HUES6 (cell line): ENCODE measurements at regions not wholly inside any gene's neighbourhood (a gene's known extent, or its start where the extent isn't known, plus 50 kb on each side); places are given as distances from the start of the nearest gene placed in this dataset.

Experiments
- H3K27ac ChIP-seq: 2 replicates; pipeline ENCODE4 v1.7.0; 2013; ENCODE audit warnings: low read depth, mild to moderate bottlenecking, low read length, inconsistent platforms
- H3K27me3 ChIP-seq: 2 replicates; pipeline ENCODE4 v1.6.1; 2013; ENCODE audit warnings: low read length; ENCODE audit not compliant: control insufficient read depth, insufficient read depth
- H3K36me3 ChIP-seq: 2 replicates; pipeline ENCODE4 v1.6.1; 2013; ENCODE audit warnings: low read length; ENCODE audit not compliant: control insufficient read depth, insufficient read depth
- H3K4me1 ChIP-seq: 2 replicates; pipeline ENCODE4 v1.6.1; 2013; ENCODE audit warnings: low read length; ENCODE audit not compliant: control insufficient read depth, insufficient read depth
- H3K4me3 ChIP-seq: 2 replicates; pipeline ENCODE4 v1.5.1; 2013; ENCODE audit warnings: low read depth, low read length
- H3K9ac ChIP-seq: one replicate; pipeline ENCODE4 v1.6.1; 2013; ENCODE audit warnings: mild to moderate bottlenecking, low read length
- H3K9me3 ChIP-seq: 2 replicates; pipeline ENCODE4 v1.6.1; 2013; ENCODE audit warnings: low read depth, low read length; ENCODE audit not compliant: control insufficient read depth, insufficient read depth

DNA sequence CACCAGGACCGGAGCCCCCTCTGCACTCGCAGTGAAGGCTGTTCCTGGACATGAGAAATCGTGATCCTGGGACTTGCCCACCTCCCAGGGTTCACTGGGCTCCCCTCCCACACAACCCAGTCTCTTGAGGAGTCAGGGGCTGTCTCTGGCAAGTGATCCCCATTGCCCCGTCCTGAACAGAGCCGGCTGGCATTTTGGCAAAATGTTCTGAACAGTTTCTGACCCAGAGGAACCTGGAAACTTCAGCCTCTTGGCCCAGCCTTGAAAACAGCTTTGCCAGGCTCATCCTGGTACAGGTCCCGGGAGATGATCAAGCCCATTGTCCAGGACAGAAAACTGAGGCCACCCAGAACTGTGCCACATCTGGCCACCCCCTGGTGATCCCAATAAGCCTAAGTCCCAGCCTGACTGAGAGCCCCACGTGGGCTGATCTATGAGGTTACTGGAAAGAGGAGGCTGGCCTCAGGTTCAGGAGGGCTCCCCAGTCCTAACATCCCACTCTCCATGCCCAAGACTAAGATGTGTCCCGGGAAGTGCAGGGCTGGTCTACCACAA, 115.7 kb downstream of the OAT start:
- Histone ChIP-seq H3K4me3 (no peak overlapping the region), H3K9me3 (peaks cover 28% of the 10 kb centered on the region), H3K4me1 (no peaks in the 10 kb centered on the region), H3K27me3 (no peaks in the 10 kb centered on the region), H3K36me3 (no peaks in the 10 kb centered on the region), H3K27ac (no peak overlapping the region), H3K9ac (no peak overlapping the region)

DNA sequence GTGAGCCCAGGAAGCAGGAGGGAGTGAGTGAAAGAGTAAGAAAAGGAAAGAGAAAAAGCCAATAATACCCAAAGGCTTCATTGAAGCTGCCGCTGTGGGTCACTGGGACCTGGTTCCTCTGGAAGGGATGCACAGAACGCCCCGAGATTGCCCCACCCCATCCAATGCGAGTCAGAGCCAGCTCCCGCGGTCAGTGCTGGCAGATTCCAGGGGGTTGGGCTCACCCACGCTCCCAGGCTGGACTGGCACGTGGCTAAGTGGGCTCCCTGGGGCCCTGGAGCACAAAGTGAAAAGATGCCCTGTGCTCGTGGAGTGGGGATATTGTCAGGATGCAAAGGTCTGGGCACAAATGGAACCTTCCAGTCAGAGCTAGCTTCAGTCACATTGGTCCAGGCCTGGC, 117.0 kb downstream of the OAT start:
- Histone ChIP-seq H3K27ac (no peak overlapping the region), H3K4me3 (no peak overlapping the region), H3K27me3 (no peaks in the 10 kb centered on the region), H3K9ac (no peak overlapping the region), H3K36me3 (no peaks in the 10 kb centered on the region), H3K9me3 (peaks cover 28% of the 10 kb centered on the region), H3K4me1 (no peaks in the 10 kb centered on the region)

DNA sequence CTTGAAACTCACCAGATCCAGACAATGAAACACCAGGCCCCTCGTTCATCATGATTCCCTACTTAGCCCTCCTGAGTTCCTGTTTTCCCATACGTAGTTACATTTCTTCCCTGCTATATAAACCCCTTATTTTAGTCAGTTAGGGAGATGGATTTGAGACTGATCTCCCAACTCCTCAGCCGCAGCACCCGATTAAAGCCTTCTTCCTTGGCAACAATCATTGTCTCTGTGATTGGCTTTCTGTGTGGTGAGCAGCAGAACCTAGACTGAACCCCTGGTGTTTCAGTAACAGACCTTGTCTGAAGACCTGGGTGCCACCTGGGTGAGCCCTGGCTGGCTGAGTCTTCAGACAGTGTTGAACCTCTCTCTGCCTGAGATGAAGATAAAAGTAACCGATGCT, 118.0 kb downstream of the OAT start:
- no peak overlapping the region for H3K9ac ChIP-seq
- no peaks in the 10 kb centered on the region for H3K36me3 ChIP-seq
- H3K4me3 ChIP-seq, result no peak overlapping the region
- no peaks in the 10 kb centered on the region for H3K4me1 ChIP-seq
- H3K27ac ChIP-seq, result no peak overlapping the region
- H3K27me3 ChIP-seq, result no peaks in the 10 kb centered on the region
- H3K9me3 ChIP-seq, result peaks cover 28% of the 10 kb centered on the region

DNA sequence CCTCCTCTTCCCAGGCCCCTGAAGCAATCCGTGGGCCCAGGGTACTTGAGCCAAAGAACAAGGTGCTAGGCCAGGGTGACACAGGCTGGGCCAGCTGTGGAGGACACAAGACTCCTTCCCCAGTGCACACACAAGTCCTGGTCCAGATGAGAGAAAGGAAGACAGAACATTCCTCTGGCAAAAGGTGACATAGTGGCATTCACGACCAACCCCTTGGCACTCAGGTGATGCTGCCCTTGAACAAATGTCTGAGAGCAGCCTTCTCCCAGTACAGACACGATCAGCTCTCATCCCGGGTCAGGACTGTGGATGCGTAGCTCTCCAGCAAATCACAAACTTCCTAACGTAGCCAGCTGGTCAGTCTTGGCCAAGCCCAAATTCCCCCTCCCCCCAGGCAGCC, 118.5 kb downstream of the OAT start:
- H3K4me1 ChIP-seq, result no peaks in the 10 kb centered on the region
- no peaks in the 10 kb centered on the region for H3K36me3 ChIP-seq
- H3K9me3 ChIP-seq, result peaks cover 28% of the 10 kb centered on the region
- no peaks in the 10 kb centered on the region for H3K27me3 ChIP-seq
- H3K27ac ChIP-seq, result no peak overlapping the region
- H3K4me3 ChIP-seq, result no peak overlapping the region
- H3K9ac ChIP-seq, result no peak overlapping the region

DNA sequence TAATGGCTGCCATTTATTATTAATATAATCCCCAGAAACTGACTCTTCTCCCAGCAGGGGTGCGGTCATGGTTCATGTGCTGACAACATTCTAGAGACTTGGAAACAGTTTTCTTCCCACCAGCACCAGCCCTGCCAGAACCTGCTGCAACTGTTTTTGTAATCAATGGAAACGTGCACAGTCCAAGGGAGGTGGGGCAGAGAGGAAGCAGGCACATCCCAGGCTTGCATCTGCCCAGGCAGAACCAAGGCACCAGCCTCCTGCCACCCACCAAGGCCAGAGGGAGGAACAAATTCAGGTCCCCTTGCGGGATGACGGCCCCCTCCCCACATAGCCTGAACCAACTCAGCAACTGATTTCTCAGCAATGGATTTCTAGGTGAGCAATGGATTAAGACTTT, 119.0 kb downstream of the OAT start:
- Histone ChIP-seq H3K9ac (no peak overlapping the region), H3K4me1 (no peaks in the 10 kb centered on the region), H3K27ac (no peak overlapping the region), H3K27me3 (no peaks in the 10 kb centered on the region), H3K36me3 (no peaks in the 10 kb centered on the region), H3K4me3 (no peak overlapping the region), H3K9me3 (peaks cover 28% of the 10 kb centered on the region)

DNA sequence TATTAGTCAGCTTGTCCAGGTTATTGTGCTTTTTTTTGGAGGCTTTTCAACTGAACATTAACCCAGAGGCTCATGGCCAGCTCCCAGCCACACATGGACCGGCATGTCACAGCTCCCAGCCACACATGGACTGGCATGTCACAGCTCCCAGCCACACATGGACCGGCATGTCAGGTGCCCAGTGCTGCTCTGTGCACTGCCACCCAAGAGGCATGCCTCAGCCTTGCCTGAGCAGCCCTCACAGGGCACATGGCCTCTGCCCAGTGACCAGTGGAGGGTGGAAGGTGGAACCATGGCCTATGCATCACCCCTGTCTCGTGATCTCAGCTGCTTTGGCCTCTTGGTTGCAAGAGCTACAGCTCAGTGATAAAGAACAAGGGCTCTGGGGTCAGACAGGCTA, 119.8 kb downstream of the OAT start:
- H3K27ac ChIP-seq, result no peak overlapping the region
- H3K9ac ChIP-seq, result no peak overlapping the region
- H3K36me3 ChIP-seq, result no peaks in the 10 kb centered on the region
- H3K27me3 ChIP-seq, result no peaks in the 10 kb centered on the region
- no peak overlapping the region for H3K4me3 ChIP-seq
- H3K4me1 ChIP-seq, result no peaks in the 10 kb centered on the region
- peaks cover 28% of the 10 kb centered on the region for H3K9me3 ChIP-seq

DNA sequence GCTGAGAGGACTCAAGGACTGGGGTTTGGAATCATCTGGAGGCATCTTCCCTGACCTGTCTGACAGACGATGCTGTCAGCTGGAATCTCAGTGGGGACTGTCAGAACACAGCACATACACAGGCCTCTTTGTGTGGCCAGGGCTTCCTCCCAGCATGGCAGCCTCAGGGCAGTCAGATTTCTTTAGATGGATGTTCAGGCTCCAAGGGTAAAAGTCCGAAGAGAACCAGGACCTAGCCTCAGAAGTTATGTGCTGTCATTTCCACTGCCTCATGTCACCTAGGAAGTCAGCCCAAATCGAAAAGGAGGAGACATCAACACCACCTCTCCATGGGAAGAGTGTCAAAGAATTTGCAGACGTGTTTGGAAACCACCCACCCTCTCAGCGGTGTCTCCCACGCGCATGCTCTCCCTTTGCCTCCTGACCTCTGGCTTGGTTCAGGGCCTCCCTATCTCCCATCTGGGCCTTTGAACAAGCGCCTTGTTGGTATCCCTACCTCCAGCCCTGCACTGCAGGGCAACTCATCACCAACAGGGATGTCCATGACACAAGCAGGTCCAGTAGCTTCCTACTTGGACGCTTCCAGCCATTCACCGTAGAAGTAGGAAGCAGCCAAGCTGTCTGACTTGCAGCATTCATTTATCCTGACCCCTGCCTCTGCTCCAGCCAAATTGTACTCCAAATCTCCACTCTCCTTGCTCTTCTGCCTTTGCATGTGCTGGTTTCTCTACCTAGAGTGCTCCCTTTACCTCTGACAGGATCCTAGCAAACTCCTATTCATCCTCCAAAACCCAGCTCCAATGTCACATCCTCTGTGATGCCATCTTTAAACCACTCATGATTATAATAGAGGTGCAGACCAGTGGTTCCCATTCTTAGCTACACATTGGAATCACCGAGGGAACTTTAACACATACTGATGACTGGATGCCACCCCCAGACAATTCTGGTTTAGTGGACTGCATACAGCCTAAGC, 121.6 kb downstream of the OAT start:
- Histone ChIP-seq H3K27ac (no peak overlapping the region), H3K9me3 (peaks cover 28% of the 10 kb centered on the region), H3K36me3 (no peaks in the 10 kb centered on the region), H3K27me3 (no peaks in the 10 kb centered on the region), H3K4me3 (no peak overlapping the region), H3K9ac (no peak overlapping the region), H3K4me1 (no peaks in the 10 kb centered on the region)

DNA sequence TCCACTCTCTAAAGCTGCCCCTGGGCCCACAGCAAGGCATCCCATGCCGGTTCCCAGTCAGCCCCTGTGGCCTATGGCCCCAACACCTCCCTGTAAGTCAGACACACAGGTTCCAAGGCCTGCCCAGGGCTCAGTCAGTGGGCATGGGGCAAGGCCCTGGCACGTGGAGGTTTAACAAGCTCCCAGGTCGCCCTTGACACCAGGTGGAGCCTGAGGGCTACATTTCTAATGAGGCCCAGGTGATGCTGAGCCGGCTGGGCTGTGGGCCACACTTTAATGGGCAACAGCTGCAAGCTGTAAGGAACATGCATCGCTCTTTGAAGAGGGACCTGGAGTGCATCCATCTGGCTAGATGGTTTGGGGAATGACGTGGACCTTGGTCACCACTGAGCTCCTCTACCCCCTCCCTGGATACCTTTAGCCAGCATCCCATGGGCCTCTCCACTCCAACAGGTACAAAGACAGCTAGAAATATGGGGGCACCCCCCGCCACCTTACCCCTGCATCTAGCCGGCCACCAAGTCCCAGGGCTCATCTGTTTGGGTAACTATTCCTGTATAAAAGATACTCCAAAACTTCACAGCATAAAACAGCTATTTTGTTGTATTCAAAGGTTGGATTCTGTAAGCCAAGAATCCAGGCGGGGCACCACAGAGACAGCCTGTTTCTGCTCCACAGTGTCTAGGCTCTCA, 122.5 kb downstream of the OAT start:
- H3K4me1 ChIP-seq, result no peaks in the 10 kb centered on the region
- H3K9me3 ChIP-seq, result peaks cover 19% of the 10 kb centered on the region
- no peaks in the 10 kb centered on the region for H3K36me3 ChIP-seq
- no peaks in the 10 kb centered on the region for H3K27me3 ChIP-seq
- H3K4me3 ChIP-seq, result no peak overlapping the region
- H3K9ac ChIP-seq, result no peak overlapping the region
- no peak overlapping the region for H3K27ac ChIP-seq

DNA sequence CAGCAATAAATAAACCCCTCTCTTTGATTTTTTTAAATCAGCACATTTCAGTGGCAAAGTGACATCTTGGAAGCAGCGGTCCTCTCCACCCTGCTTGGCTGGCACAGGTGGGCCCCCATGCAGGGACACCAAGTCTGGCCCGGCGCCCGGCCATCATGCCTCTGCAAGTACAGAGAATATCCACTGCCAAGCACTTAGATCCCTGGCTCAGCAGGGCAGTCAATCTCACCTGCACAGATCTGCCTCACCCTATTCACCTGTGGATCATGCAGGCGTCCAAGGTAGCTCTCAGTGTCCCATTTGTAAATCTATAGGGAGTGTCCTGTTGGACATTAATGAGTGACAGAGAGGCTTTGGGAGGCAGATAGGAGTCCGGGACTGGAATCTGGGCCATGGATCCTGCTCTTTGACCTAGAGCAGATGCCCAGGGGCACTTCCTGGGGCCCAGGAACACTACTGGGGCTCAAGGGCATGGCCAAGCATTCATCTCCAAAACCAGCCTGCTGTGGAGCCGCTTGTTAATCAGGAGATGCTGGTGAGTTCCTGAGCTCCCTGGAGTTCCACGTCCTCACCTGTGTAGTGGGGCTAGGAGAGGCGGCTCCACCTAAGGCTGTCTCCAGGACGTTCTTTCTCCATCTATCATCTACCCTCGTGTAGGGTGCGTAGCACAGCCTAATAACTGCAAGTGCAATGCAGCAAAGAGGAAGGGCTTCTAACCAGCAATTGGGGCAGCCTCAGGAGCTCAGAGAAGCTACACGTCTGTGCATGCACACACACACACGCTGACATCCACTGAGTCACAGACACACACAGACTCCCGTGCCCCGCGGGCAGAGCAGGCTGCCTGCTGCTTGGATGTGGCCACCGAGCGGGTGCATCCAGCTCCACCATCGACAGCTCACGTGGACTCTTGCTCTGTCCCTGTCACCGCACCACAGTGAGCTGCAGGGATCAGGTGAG, 123.6 kb downstream of the OAT start:
- no peaks in the 10 kb centered on the region for H3K4me1 ChIP-seq
- H3K4me3 ChIP-seq, result no peak overlapping the region
- H3K27me3 ChIP-seq, result no peaks in the 10 kb centered on the region
- no peak overlapping the region for H3K27ac ChIP-seq
- no peak overlapping the region for H3K9ac ChIP-seq
- H3K36me3 ChIP-seq, result no peaks in the 10 kb centered on the region
- peaks cover 7% of the 10 kb centered on the region for H3K9me3 ChIP-seq

DNA sequence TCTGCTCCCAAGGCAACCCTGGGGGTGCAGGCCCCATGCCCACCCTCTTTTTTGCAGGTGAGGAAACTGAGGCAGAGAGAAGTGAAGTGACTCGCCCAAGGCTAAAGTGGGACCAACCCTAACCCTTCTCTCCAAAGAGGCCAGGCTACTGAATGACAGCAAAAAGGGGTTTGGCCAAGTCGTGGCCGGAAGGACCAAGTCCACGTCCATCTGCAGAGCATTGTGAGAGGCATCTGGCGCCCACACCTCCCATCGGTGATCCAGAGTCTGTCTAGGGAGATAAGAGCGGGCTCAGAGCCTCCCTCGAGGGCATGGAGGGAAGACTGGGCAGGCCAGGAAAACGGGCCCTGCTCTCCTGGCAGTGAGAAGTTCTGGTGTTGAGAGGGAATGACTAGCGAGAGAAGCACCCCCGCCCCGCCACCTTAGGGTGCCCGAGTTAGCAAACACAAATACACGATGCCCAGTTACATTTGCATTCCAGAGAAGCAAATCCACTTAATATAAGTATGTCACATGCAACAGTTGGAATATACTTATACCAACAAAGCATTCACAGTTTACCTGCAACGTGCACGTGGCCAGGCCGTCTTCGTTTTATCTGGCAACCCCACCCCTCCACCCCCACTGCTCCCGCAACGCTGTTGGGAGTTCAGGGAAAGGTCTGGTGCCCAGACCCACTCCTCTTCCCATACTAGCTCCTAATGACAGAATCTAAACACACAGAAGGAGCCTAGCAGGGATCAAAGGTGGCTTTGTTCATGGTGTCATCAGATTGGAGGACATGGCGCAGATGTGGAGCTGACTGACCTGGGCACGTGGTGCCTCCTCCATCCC, 124.9 kb downstream of the OAT start:
- Histone ChIP-seq H3K36me3 (no peaks in the 10 kb centered on the region), H3K27me3 (no peaks in the 10 kb centered on the region), H3K9ac (no peak overlapping the region), H3K9me3 (no peaks in the 10 kb centered on the region), H3K4me1 (no peaks in the 10 kb centered on the region), H3K27ac (no peak overlapping the region), H3K4me3 (no peak overlapping the region)
